Endothelial cell of umbilical vein (primary cell): ENCODE measurements at regions not wholly inside any gene's neighbourhood (a gene's known extent, or its start where the extent isn't known, plus 50 kb on each side); places are given as distances from the start of the nearest gene placed in this dataset.

Source experiments
- BruUV-seq: library from RNA; stranded (reverse); fragments of 400-500 nt; replicated peaks from 2 replicates; lab custom pipeline; 2021; lab: Mats Ljungman, UMichigan
- CTCF ChIA-PET: fragments of 300-600, 350-600 bp; sonication (Branson Sonifier 250); formaldehyde crosslinking; loops from one replicate; lab custom pipeline; 2021; ENCODE audit warnings: antibody characterized with exemption, inconsistent platforms; lab: Charles Lee
- POLR2A ChIA-PET: fragments of 300-600, 350-600 bp; sonication (Branson Sonifier 250); formaldehyde crosslinking; loops from one replicate; lab custom pipeline; 2021; ENCODE audit warnings: antibody characterized with exemption, inconsistent platforms; lab: Charles Lee
- DNase-seq: peaks from one replicate; pipeline ENCODE4 v3.0.0-alpha.2; 2011; ENCODE audit warnings: low read depth, low spot score
- FAIRE-seq: peaks from 2 replicates; lab custom pipeline; 2011; peaks lifted over from hg19 to GRCh38; lab: Jason Lieb, UNC
- H2AFZ ChIP-seq: 2 replicates; pipeline ENCODE4 v1.6.0; 2012; ENCODE audit warnings: low read depth, low read length, control low read depth, inconsistent platforms
- H3K27ac ChIP-seq: 2 replicates; pipeline ENCODE4 v1.5.1; 2011; ENCODE audit warnings: low read depth, mild to moderate bottlenecking, control low read depth, low read length, moderate library complexity; ENCODE audit not compliant: insufficient read depth
- H3K27me3 ChIP-seq, 2 experiments: 2 replicates each; pipeline versions ENCODE4 v1.6.0 to v1.6.1; 2011; ENCODE audit warnings: low read length in 2 of 2, mixed read lengths in 1 of 2; ENCODE audit not compliant: control insufficient read depth in 2 of 2, insufficient read depth in 2 of 2
- H3K36me3 ChIP-seq, 2 experiments: 2 replicates in 1 of 2; 3 replicates in 1 of 2; pipeline ENCODE4 v1.5.1; 2011; ENCODE audit warnings: low read length in 2 of 2, mild to moderate bottlenecking in 1 of 2, moderate library complexity in 1 of 2; ENCODE audit not compliant: control insufficient read depth in 2 of 2, insufficient read depth in 2 of 2; ENCODE audit errors: extremely low read depth in 1 of 2
- H3K4me1 ChIP-seq: 3 replicates; pipeline ENCODE4 v1.5.1; 2011; ENCODE audit warnings: mild to moderate bottlenecking, low read length; ENCODE audit not compliant: control insufficient read depth, insufficient read depth; ENCODE audit errors: extremely low read depth
- H3K4me2 ChIP-seq: 2 replicates; pipeline ENCODE4 v1.6.1; 2011; ENCODE audit warnings: low read length, control low read depth, mixed read lengths; ENCODE audit not compliant: insufficient read depth
- H3K4me3 ChIP-seq, 3 experiments: fragments of 200-600 bp in 1 of 3; sonication (generic), shearing (Covaris generic) in 1 of 3; replicated peaks in 1 of 3; 2 replicates each; pipeline ENCODE4 v1.5.1; 2011 to 2016; ENCODE audit warnings: control low read depth in 3 of 3, low read length in 3 of 3, mild to moderate bottlenecking in 2 of 3, inconsistent platforms in 1 of 3, low read depth in 1 of 3, moderate library complexity in 1 of 3; ENCODE audit not compliant: insufficient read depth in 1 of 3
- H3K79me2 ChIP-seq: 2 replicates; pipeline ENCODE4 v1.6.0; 2012; ENCODE audit warnings: low read length, inconsistent platforms; ENCODE audit not compliant: control insufficient read depth, insufficient read depth
- H3K9ac ChIP-seq: replicated peaks from 2 replicates; pipeline ENCODE3; 2011; ENCODE audit warnings: low read length, control low read depth; ENCODE audit not compliant: insufficient read depth; ENCODE audit errors: extremely low read depth
- H3K9me1 ChIP-seq: replicated peaks from 3 replicates; pipeline ENCODE4 v1.6.0; 2011; ENCODE audit warnings: mild to moderate bottlenecking, low read length; ENCODE audit not compliant: control insufficient read depth, insufficient read depth; ENCODE audit errors: extremely low read depth
- H3K9me3 ChIP-seq: replicated peaks from 2 replicates; pipeline ENCODE4 v1.5.1; 2012; ENCODE audit warnings: low read length, inconsistent platforms; ENCODE audit not compliant: control insufficient read depth, insufficient read depth
- H4K20me1 ChIP-seq: replicated peaks from 2 replicates; pipeline ENCODE3; 2011; ENCODE audit warnings: mild to moderate bottlenecking, low read length; ENCODE audit not compliant: control insufficient read depth, insufficient read depth; ENCODE audit errors: extremely low read depth
- EZH2 ChIP-seq: IDR thresholded peaks from 2 replicates; pipeline ENCODE4 v1.6.1; 2012; ENCODE audit warnings: borderline replicate concordance, low read depth, mild to moderate bottlenecking, moderate library complexity, low read length, inconsistent platforms; ENCODE audit not compliant: severe bottlenecking
- FOS ChIP-seq: IDR thresholded peaks from 2 replicates; pipeline ENCODE4 v1.6.1; 2011; ENCODE audit warnings: mild to moderate bottlenecking, low read length, moderate library complexity, borderline replicate concordance; ENCODE audit not compliant: insufficient read depth
- GATA2 ChIP-seq: IDR thresholded peaks from 2 replicates; pipeline ENCODE4 v1.7.0; 2011; ENCODE audit warnings: low read depth, mild to moderate bottlenecking, moderate library complexity, mixed read lengths, low read length; ENCODE audit not compliant: insufficient read length, insufficient read depth
- JUN ChIP-seq: IDR thresholded peaks from 2 replicates; pipeline ENCODE4 v1.6.1; 2011; ENCODE audit warnings: borderline replicate concordance, low read depth; ENCODE audit not compliant: insufficient read length, insufficient read depth
- MYC ChIP-seq: IDR thresholded peaks from one replicate; pipeline ENCODE4 v1.6.1; 2011; ENCODE audit warnings: mild to moderate bottlenecking, low read depth, low read length
- POLR2A ChIP-seq: IDR thresholded peaks from 2 replicates; pipeline ENCODE4 v1.6.1; 2012; ENCODE audit warnings: low read depth, mild to moderate bottlenecking, control low read depth, low read length
- POLR2AphosphoS5 ChIP-seq: IDR thresholded peaks from 2 replicates; pipeline ENCODE4 v1.6.1; 2012; ENCODE audit warnings: low read depth, mild to moderate bottlenecking, control low read depth, low read length, moderate library complexity; ENCODE audit not compliant: insufficient read depth
- dilution Hi-C: fragments of 300-500 bp; cut with MboI; formaldehyde crosslinking; loops from one replicate; pipeline ENCODE4 v1.15.0; 2019; ENCODE audit warnings: low sequenced_read_pairs; ENCODE audit not compliant: extremely low pct_ligation_motif_present
- intact Hi-C: fragments of 100-400 bp; cut with micrococcal nuclease; formaldehyde crosslinking; loops from one replicate; pipeline ENCODE4 v1.10.0; 2022
- TF ChIP-seq, protein P1 (sequence below): IDR thresholded peaks from 2 replicates; pipeline ENCODE4 v1.6.1; 2011; ENCODE audit not compliant: insufficient read depth, insufficient read length
- TF ChIP-seq, protein P2 (sequence below), 2 donors: IDR thresholded peaks; 1 replicate in 1 of 2; 2 replicates in 1 of 2; pipeline ENCODE4 v1.5.1; 2011; ENCODE audit warnings: low read length in 2 of 2, mild to moderate bottlenecking in 2 of 2, moderate library complexity in 2 of 2, control low read depth in 1 of 2, inconsistent platforms in 1 of 2, low read depth in 1 of 2; ENCODE audit not compliant: insufficient read depth in 1 of 2; ENCODE audit errors: extremely low read depth in 1 of 2

DNA sequence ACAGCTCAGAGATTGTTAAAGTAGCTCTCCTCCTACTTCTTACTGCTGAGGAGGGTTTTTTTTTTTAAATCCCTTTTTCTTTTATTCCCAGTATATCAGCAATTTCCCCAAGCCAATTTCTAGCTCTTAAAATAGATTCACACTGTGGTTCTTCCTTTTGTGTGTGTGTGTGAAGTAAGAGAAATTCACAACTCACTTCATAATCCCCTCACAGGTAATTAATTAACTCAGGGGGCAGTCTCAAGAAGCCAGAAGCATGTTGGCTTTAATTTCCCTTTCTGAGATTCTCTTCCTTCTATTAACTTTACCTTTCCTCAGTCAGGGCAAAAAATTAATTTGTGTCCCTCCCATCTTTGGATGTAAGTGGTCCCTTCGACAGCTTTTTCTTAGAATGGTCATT, 71.0 kb upstream of the HMHB1 start:
- H3K27ac ChIP-seq = no peak overlapping the region
- ChIA-PET POLR2A (no interaction called here), CTCF (no interaction called here)
- no peak overlapping the region for H2AFZ ChIP-seq
- H3K4me3 ChIP-seq = no peak overlapping the region
- intact Hi-C loops = no loop called here
- TF ChIP-seq, protein P1, sequence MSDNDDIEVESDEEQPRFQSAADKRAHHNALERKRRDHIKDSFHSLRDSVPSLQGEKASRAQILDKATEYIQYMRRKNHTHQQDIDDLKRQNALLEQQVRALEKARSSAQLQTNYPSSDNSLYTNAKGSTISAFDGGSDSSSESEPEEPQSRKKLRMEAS = no peak
- TF ChIP-seq GATA2 (no peak), POLR2AphosphoS5 (no peak), MYC (no peak), FOS (no peak), POLR2A (no peak), EZH2 (no peak), JUN (no peak)
- TF ChIP-seq, protein P2, sequence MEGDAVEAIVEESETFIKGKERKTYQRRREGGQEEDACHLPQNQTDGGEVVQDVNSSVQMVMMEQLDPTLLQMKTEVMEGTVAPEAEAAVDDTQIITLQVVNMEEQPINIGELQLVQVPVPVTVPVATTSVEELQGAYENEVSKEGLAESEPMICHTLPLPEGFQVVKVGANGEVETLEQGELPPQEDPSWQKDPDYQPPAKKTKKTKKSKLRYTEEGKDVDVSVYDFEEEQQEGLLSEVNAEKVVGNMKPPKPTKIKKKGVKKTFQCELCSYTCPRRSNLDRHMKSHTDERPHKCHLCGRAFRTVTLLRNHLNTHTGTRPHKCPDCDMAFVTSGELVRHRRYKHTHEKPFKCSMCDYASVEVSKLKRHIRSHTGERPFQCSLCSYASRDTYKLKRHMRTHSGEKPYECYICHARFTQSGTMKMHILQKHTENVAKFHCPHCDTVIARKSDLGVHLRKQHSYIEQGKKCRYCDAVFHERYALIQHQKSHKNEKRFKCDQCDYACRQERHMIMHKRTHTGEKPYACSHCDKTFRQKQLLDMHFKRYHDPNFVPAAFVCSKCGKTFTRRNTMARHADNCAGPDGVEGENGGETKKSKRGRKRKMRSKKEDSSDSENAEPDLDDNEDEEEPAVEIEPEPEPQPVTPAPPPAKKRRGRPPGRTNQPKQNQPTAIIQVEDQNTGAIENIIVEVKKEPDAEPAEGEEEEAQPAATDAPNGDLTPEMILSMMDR (IDR thresholded peaks at IDR 0.05; ENCODE audit: extremely low read depth in 1 of 2, insufficient read depth in 1 of 2, low read depth in 1 of 2, low read length in 2 of 2) = no peak
- H3K27me3 ChIP-seq = peaks cover 0 to 1% of the 10 kb centered on the region in 2 experiments
- H3K4me1 ChIP-seq = no peaks in the 10 kb centered on the region
- DNase-seq (no peak), FAIRE-seq (no peak)
- H3K9ac ChIP-seq = no peak overlapping the region
- dilution Hi-C loops = no loop called here
- H4K20me1 ChIP-seq = no peaks in the 10 kb centered on the region
- no peaks in the 10 kb centered on the region for H3K79me2 ChIP-seq
- no TSS peak for BruUV-seq
- H3K9me3 ChIP-seq = no peaks in the 10 kb centered on the region
- H3K9me1 ChIP-seq = no peaks in the 10 kb centered on the region
- H3K36me3 ChIP-seq = no peaks in the 10 kb centered on the region
- no peak overlapping the region for H3K4me2 ChIP-seq
